B cell (primary cell): ENCODE measurements at regions not wholly inside any gene's neighbourhood (a gene's known extent, or its start where the extent isn't known, plus 50 kb on each side); places are given as distances from the start of the nearest gene placed in this dataset.

Experiments used
- ATAC-seq: fragments of 200-7000 bp; cut with Tn5 transposase; one replicate; pipeline ENCODE4 v1.10.0; 2021; ENCODE audit warnings: low read depth, mild to moderate bottlenecking, moderate number of reproducible peaks, moderate library complexity
- CTCF ChIA-PET: fragments of 350-600 bp; sonication (Branson Sonifier 250); formaldehyde crosslinking; loops from one replicate; lab custom pipeline; 2021; ENCODE audit warnings: antibody characterized with exemption, inconsistent platforms; lab: Charles Lee
- POLR2A ChIA-PET: fragments of 350-600 bp; sonication (Branson Sonifier 250); formaldehyde crosslinking; loops from one replicate; lab custom pipeline; 2021; ENCODE audit warnings: antibody characterized with exemption; lab: Charles Lee
- DNase-seq: peaks from one replicate; pipeline ENCODE4 v3.0.0; 2013
- H2AFZ ChIP-seq: 2 replicates; pipeline ENCODE4 v1.6.1; 2012; ENCODE audit warnings: mild to moderate bottlenecking, low read depth, low read length; ENCODE audit not compliant: insufficient read depth, poor library complexity, severe bottlenecking
- H3K27ac ChIP-seq, 2 donors: 1 replicate in 1 of 2; 2 replicates in 1 of 2; pipeline ENCODE4 v1.5.1; 2012 to 2013; ENCODE audit warnings: low read length in 2 of 2, mild to moderate bottlenecking in 2 of 2, moderate library complexity in 1 of 2
- H3K27me3 ChIP-seq, 4 experiments: fragments of 200-600 bp in 1 of 4; sonication (generic) in 1 of 4; replicated peaks in 1 of 4; 1 replicate in 2 of 4; 2 replicates in 2 of 4; pipeline versions ENCODE4 v1.6.1 to v1.7.0; 2013 to 2016; ENCODE audit warnings: low read length in 3 of 4, mild to moderate bottlenecking in 2 of 4, mixed read lengths in 1 of 4, moderate library complexity in 1 of 4; ENCODE audit not compliant: insufficient read depth in 4 of 4, control insufficient read depth in 3 of 4; ENCODE audit errors: control extremely low read depth in 1 of 4
- H3K36me3 ChIP-seq, 2 experiments: replicated peaks in 1 of 2; 1 replicate in 1 of 2; 2 replicates in 1 of 2; pipeline versions ENCODE4 v1.6.1 to v1.7.1; 2013; ENCODE audit warnings: low read length in 1 of 2; ENCODE audit not compliant: insufficient read depth in 2 of 2, control insufficient read depth in 1 of 2; ENCODE audit errors: control extremely low read depth in 1 of 2, extremely low read depth in 1 of 2
- H3K4me1 ChIP-seq, 2 donors: fragments of 200-600 bp in 1 of 2; sonication (generic) in 1 of 2; 1 replicate in 1 of 2; 2 replicates in 1 of 2; pipeline versions ENCODE4 v1.5.1 to v1.6.1; 2013 to 2017; ENCODE audit warnings: low read length in 2 of 2; ENCODE audit not compliant: control insufficient read depth in 2 of 2, insufficient read depth in 2 of 2
- H3K4me2 ChIP-seq: replicated peaks from 2 replicates; pipeline ENCODE3; 2012; ENCODE audit warnings: mild to moderate bottlenecking, low read depth, low read length; ENCODE audit not compliant: poor library complexity, severe bottlenecking
- H3K4me3 ChIP-seq, 5 experiments: fragments of 200-600 bp in 1 of 5; sonication (generic) in 1 of 5; 1 replicate in 3 of 5; 2 replicates in 2 of 5; pipeline versions ENCODE4 v1.5.1 to v1.7.0; 2011 to 2016; ENCODE audit warnings: low read length in 4 of 5, mild to moderate bottlenecking in 4 of 5, low read depth in 2 of 5, control low read depth in 1 of 5, moderate library complexity in 1 of 5; ENCODE audit not compliant: insufficient read depth in 1 of 5; ENCODE audit errors: control extremely low read depth in 1 of 5, extremely low read depth in 1 of 5
- H3K79me2 ChIP-seq: fragments of 200-600 bp; sonication (generic); one replicate; pipeline ENCODE4 v1.6.0; 2016; ENCODE audit warnings: low read length; ENCODE audit not compliant: control insufficient read depth, insufficient read depth
- H3K9ac ChIP-seq: fragments of 200-600 bp; sonication (generic); 2 replicates; pipeline ENCODE4 v1.6.1; 2017; ENCODE audit warnings: mild to moderate bottlenecking, low read length, moderate library complexity
- H3K9me3 ChIP-seq, 3 donors: one replicate each; pipeline versions ENCODE4 v1.6.1 to v1.7.1; 2013; ENCODE audit warnings: low read length in 2 of 3; ENCODE audit not compliant: control insufficient read depth in 2 of 3, insufficient read depth in 1 of 3; ENCODE audit errors: control extremely low read depth in 1 of 3
- H4K20me1 ChIP-seq: 2 replicates; pipeline ENCODE4 v1.6.0; 2012; ENCODE audit warnings: mild to moderate bottlenecking, low read length; ENCODE audit not compliant: insufficient read depth, control insufficient read depth, poor library complexity, severe bottlenecking
- H3K27ac Mint-ChIP-seq: one replicate; pipeline ENCODE4 v1.8.0; 2021; ENCODE audit warnings: mixed read lengths
- H3K27me3 Mint-ChIP-seq: one replicate; pipeline ENCODE4 v1.8.0; 2021; ENCODE audit warnings: mixed read lengths
- H3K4me1 Mint-ChIP-seq: one replicate; pipeline ENCODE4 v1.8.0; 2021; ENCODE audit warnings: mixed read lengths
- H3K4me3 Mint-ChIP-seq: one replicate; pipeline ENCODE4 v1.8.0; 2021; ENCODE audit warnings: mixed read lengths
- H3K9me3 Mint-ChIP-seq: one replicate; pipeline ENCODE4 v1.8.0; 2022; ENCODE audit warnings: mixed read lengths; ENCODE audit not compliant: insufficient read depth
- CTCF ChIP-seq: fragments of 200-600 bp; IDR thresholded peaks from one replicate; pipeline ENCODE4 v1.8.0; 2022; ENCODE audit warnings: antibody characterized with exemption, mild to moderate bottlenecking
- EZH2 ChIP-seq: IDR thresholded peaks from 2 replicates; pipeline ENCODE4 v1.6.1; 2012; ENCODE audit warnings: borderline replicate concordance, low read depth, mild to moderate bottlenecking, moderate library complexity, low read length; ENCODE audit not compliant: insufficient read depth, poor library complexity, severe bottlenecking
- WGBS: methylation state at CpG from one replicate; pipeline ENCODE4 v1.1.5; 2013; ENCODE audit warnings: missing lambda C conversion rate; ENCODE audit not compliant: insufficient coverage; 5-methylcytosine and 5-hydroxymethylcytosine counted together
- intact Hi-C: fragments of 100-400 bp; cut with micrococcal nuclease; formaldehyde crosslinking; loops from one replicate; pipeline ENCODE4 v1.10.0; 2022

- TF ChIP-seq CTCF (no peak), EZH2 (no peak)
- H4K20me1 ChIP-seq = no peaks in the 10 kb centered on the region
- H3K9me3 ChIP-seq = no peaks in the 10 kb centered on the region
- ATAC-seq (no peak), DNase-seq (no peak)
- peaks cover 9% of the 10 kb centered on the region for H3K27me3 Mint-ChIP-seq
- no peaks in the 10 kb centered on the region for H3K9me3 Mint-ChIP-seq
- H3K4me3 Mint-ChIP-seq = no peak overlapping the region
- ChIA-PET POLR2A (no interaction called here), CTCF (no interaction called here)
- 100% methylated on average over 2 of the region's 3 CpGs for WGBS
- no peaks in the 10 kb centered on the region for H3K4me1 ChIP-seq
- no peak overlapping the region for H3K4me3 ChIP-seq
- no peak overlapping the region for H3K27ac ChIP-seq
- no peaks in the 10 kb centered on the region for H3K27me3 ChIP-seq
- no peak overlapping the region for H3K9ac ChIP-seq
- H3K36me3 ChIP-seq = no peaks in the 10 kb centered on the region
- H3K79me2 ChIP-seq = no peaks in the 10 kb centered on the region
- H3K4me2 ChIP-seq = no peak overlapping the region
- H3K27ac Mint-ChIP-seq = no peak overlapping the region
- no peak overlapping the region for H2AFZ ChIP-seq
- intact Hi-C loops = no loop called here
- H3K4me1 Mint-ChIP-seq = no peaks in the 10 kb centered on the region
Observed at GRCh38 chr6:113181164-113181563, 676.0 kb upstream of the MARCKS start.

- TF ChIP-seq CTCF = no peak
- TF ChIP-seq EZH2 = no peak
- CTCF ChIA-PET = interaction anchor here (1.0 kb wide), 1 partner anchor 697 kb away, joined by 3 read pairs; no protein-coding TSS in a partner anchor
- no peak overlapping the region for H3K27ac ChIP-seq
- H3K4me2 ChIP-seq = no peak overlapping the region
- POLR2A ChIA-PET = no interaction called here
- H3K9ac ChIP-seq = no peak overlapping the region
- no peak overlapping the region for H3K4me3 Mint-ChIP-seq
- no peaks in the 10 kb centered on the region for H3K79me2 ChIP-seq
- WGBS = 89% methylated on average over 1 of the region's 3 CpGs
- no peaks in the 10 kb centered on the region for H3K9me3 ChIP-seq
- H3K9me3 Mint-ChIP-seq = no peaks in the 10 kb centered on the region
- no peaks in the 10 kb centered on the region for H3K4me1 Mint-ChIP-seq
- H3K27me3 ChIP-seq = no peaks in the 10 kb centered on the region
- intact Hi-C loops = no loop called here
- no peaks in the 10 kb centered on the region for H3K4me1 ChIP-seq
- H4K20me1 ChIP-seq = no peaks in the 10 kb centered on the region
- H3K27me3 Mint-ChIP-seq = peaks cover 9% of the 10 kb centered on the region
- H3K4me3 ChIP-seq = no peak overlapping the region
- DNase-seq = no peak
- H2AFZ ChIP-seq = no peak overlapping the region
- H3K36me3 ChIP-seq = no peaks in the 10 kb centered on the region
- H3K27ac Mint-ChIP-seq = no peak overlapping the region
- no peak for ATAC-seq
Observed at GRCh38 chr6:113182370-113183141, 674.6 kb upstream of the MARCKS start.
